A549 (cell line): ENCODE measurements at regions not wholly inside any gene's neighbourhood (a gene's known extent, or its start where the extent isn't known, plus 50 kb on each side); places are given as distances from the start of the nearest gene placed in this dataset.

Experiments
- ATAC-seq, 2 experiments: fragments of 200-7000 bp in 1 of 2; fragments of >200 bp in 1 of 2; cut with Nextera tagmentation in 1 of 2; cut with Tn5 transposase in 1 of 2; 3 replicates each; pipeline versions ENCODE4 v1.8.0 to v1.9.1; 2018 to 2020; ENCODE audit warnings: mild to moderate bottlenecking in 1 of 2, moderate library complexity in 1 of 2
- CTCF ChIA-PET: fragments of 300-600 bp; sonication (Branson Sonifier 250); formaldehyde crosslinking; extraction: SDS; loops from one replicate; lab custom pipeline; 2021; ENCODE audit warnings: antibody characterized with exemption, inconsistent platforms; lab: Yijun Ruan, JAX
- POLR2A ChIA-PET: fragments of 350-600 bp; formaldehyde crosslinking; extraction: SDS; loops from one replicate; lab custom pipeline; 2021; ENCODE audit warnings: antibody characterized with exemption, inconsistent platforms; lab: Yijun Ruan, JAX
- DNase-seq, 2 experiments: peaks; one replicate each; pipeline versions ENCODE4 v3.0.0 to v3.0.0-alpha.2; 2011 to 2016; ENCODE audit warnings: low read depth in 1 of 2, low spot score in 1 of 2
- FAIRE-seq: peaks from 2 replicates; lab custom pipeline; 2011; peaks lifted over from hg19 to GRCh38; lab: Jason Lieb, UNC
- H3K27ac ChIP-seq, 2 experiments: fragments of >200 bp; sonication (Bioruptor Twin); formaldehyde crosslinking; 3 replicates each; pipeline ENCODE4 v1.5.1; 2016 to 2017
- H3K4me1 ChIP-seq: fragments of >200 bp; sonication (Bioruptor Twin); formaldehyde crosslinking; 3 replicates; pipeline ENCODE4 v1.6.1; 2016
- H3K4me2 ChIP-seq: fragments of >200 bp; sonication (Bioruptor Twin); formaldehyde crosslinking; 3 replicates; pipeline ENCODE4 v1.6.1; 2016
- H3K4me3 ChIP-seq: fragments of >200 bp; sonication (Bioruptor Twin); formaldehyde crosslinking; 3 replicates; pipeline ENCODE4 v1.5.1; 2016
- H3K9me3 ChIP-seq: fragments of >200 bp; sonication (Bioruptor Twin); formaldehyde crosslinking; 3 replicates; pipeline ENCODE4 v1.6.1; 2016
- BCL3 ChIP-seq: fragments of >200 bp; sonication (Bioruptor Twin); formaldehyde crosslinking; IDR thresholded peaks from 3 replicates; pipeline ENCODE4 v1.6.1; 2016
- HMGXB4 ChIP-seq: fragments of 250-450 bp; sonication (Bioruptor Pico); IDR thresholded peaks from 2 replicates; pipeline ENCODE4 v1.5.0; 2021; ENCODE audit warnings: mild to moderate bottlenecking, moderate library complexity, borderline replicate concordance
- HOXB5 ChIP-seq: fragments of 250-450 bp; sonication (Bioruptor Pico); IDR thresholded peaks from 2 replicates; pipeline ENCODE4 v1.5.0; 2020; ENCODE audit warnings: mild to moderate bottlenecking, moderate library complexity
- MAFK ChIP-seq: fragments of 450-650 bp; IDR thresholded peaks from 2 replicates; pipeline ENCODE4 v1.6.1; 2014; ENCODE audit not compliant: partially characterized antibody
- POLR2AphosphoS2 ChIP-seq: conservative IDR thresholded peaks from 2 replicates; pipeline ENCODE4 v1.6.1; 2012; ENCODE audit warnings: low read length, improper control_type of control experiment, inconsistent platforms
- REST ChIP-seq: fragments of 200-600 bp; sonication (generic); IDR thresholded peaks from 2 replicates; pipeline ENCODE4 v1.6.1; 2016; ENCODE audit warnings: antibody characterized with exemption, mild to moderate bottlenecking, moderate library complexity
- RFX5 ChIP-seq: fragments of 450-650 bp; IDR thresholded peaks from 2 replicates; pipeline ENCODE4 v1.7.1; 2014; ENCODE audit warnings: antibody characterized with exemption, mild to moderate bottlenecking, moderate library complexity
- RNF2 ChIP-seq: fragments of 200-600 bp; sonication (generic); IDR thresholded peaks from 2 replicates; pipeline ENCODE4 v1.6.1; 2016; ENCODE audit warnings: low read depth, mild to moderate bottlenecking, antibody characterized with exemption, moderate library complexity, borderline replicate concordance
- TP53 ChIP-seq: fragments of 250-450 bp; sonication (Bioruptor Pico); IDR thresholded peaks from 2 replicates; pipeline ENCODE4 v1.5.0; 2021; ENCODE audit warnings: mild to moderate bottlenecking, moderate library complexity
- WGBS: methylation state at CpG from one replicate; pipeline ENCODE4 v1.1.6; 2017; ENCODE audit errors: missing lambda C conversion rate; 5-methylcytosine and 5-hydroxymethylcytosine counted together

- CTCF ChIA-PET, result no interaction called here
- Histone ChIP-seq H3K4me2 (no peak overlapping the region), H3K9me3 (no peaks in the 10 kb centered on the region), H3K4me3 (no peak overlapping the region), H3K4me1 (no peaks in the 10 kb centered on the region), H3K27ac (no peak overlapping the region)
- 30% methylated on average over 3 of the region's 3 CpGs for WGBS
- no peak for TF ChIP-seq REST
- no peak for TF ChIP-seq RNF2
- no peak for TF ChIP-seq POLR2AphosphoS2
- TF ChIP-seq TP53 (CRISPR knock-in tag), result no peak
- no peak for TF ChIP-seq BCL3
- DNase-seq (no peak), FAIRE-seq (no peak), ATAC-seq (no peak)
- POLR2A ChIA-PET, result no interaction called here
Observed at GRCh38 chr2:117645458-117645857, 169.0 kb upstream of the DDX18 start.

GRCh38 chr2:117646099-117646498 lies 168.4 kb upstream of the DDX18 start:
- ChIA-PET CTCF (no interaction called here), POLR2A (no interaction called here)
- TF ChIP-seq RFX5 (no peak), REST (no peak), HMGXB4 (no peak), TP53 (CRISPR knock-in tag) (no peak), HOXB5 (no peak)
- H3K4me3 ChIP-seq, result no peak overlapping the region
- no peak for FAIRE-seq
- H3K4me1 ChIP-seq, result no peaks in the 10 kb centered on the region
- no peak for ATAC-seq
- H3K9me3 ChIP-seq, result no peaks in the 10 kb centered on the region
- no peak for DNase-seq
- WGBS, result 0% methylated on average over 1 of the region's 1 CpG
- H3K27ac ChIP-seq, result no peak overlapping the region
- no peak overlapping the region for H3K4me2 ChIP-seq

GRCh38 chr2:117646872-117647271 lies 167.6 kb upstream of the DDX18 start:
- Histone ChIP-seq H3K4me1 (no peaks in the 10 kb centered on the region), H3K4me3 (no peak overlapping the region), H3K9me3 (no peaks in the 10 kb centered on the region), H3K27ac (no peak overlapping the region), H3K4me2 (no peak overlapping the region)
- FAIRE-seq (no peak), DNase-seq (no peak), ATAC-seq (no peak)
- peak; percentile 22 for TF ChIP-seq MAFK
- TF ChIP-seq TP53 (CRISPR knock-in tag), result no peak
- ChIA-PET CTCF (no interaction called here), POLR2A (no interaction called here)
- 0% methylated on average over 1 of the region's 1 CpG for WGBS
